ENCODE measurements at regions not wholly inside any gene's neighbourhood (a gene's known extent, or its start where the extent isn't known, plus 50 kb on each side); places are given as distances from the start of the nearest gene placed in this dataset.
A peak's percentile ranks its signal among the peaks of the same experiment; 100 is the strongest.

- TF ChIP-seq, protein P1, sequence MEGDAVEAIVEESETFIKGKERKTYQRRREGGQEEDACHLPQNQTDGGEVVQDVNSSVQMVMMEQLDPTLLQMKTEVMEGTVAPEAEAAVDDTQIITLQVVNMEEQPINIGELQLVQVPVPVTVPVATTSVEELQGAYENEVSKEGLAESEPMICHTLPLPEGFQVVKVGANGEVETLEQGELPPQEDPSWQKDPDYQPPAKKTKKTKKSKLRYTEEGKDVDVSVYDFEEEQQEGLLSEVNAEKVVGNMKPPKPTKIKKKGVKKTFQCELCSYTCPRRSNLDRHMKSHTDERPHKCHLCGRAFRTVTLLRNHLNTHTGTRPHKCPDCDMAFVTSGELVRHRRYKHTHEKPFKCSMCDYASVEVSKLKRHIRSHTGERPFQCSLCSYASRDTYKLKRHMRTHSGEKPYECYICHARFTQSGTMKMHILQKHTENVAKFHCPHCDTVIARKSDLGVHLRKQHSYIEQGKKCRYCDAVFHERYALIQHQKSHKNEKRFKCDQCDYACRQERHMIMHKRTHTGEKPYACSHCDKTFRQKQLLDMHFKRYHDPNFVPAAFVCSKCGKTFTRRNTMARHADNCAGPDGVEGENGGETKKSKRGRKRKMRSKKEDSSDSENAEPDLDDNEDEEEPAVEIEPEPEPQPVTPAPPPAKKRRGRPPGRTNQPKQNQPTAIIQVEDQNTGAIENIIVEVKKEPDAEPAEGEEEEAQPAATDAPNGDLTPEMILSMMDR (IDR thresholded peaks at IDR 0.05; ENCODE audit: low read depth, low read length, poor library complexity, severe bottlenecking) = peak; percentile 63
- TF ChIP-seq EZH2phosphoT487 (IDR thresholded peaks at IDR 0.05; ENCODE audit: borderline replicate concordance, low read length) = no peak
Measured at GRCh38 chr3:193190146-193190786, 50.8 kb upstream of the PLAAT1 start.
